MM.1S (cell line): ENCODE measurements at regions not wholly inside any gene's neighbourhood (a gene's known extent, or its start where the extent isn't known, plus 50 kb on each side); places are given as distances from the start of the nearest gene placed in this dataset.

Experiments used
- CTCF ChIP-seq: fragments of 300-600 bp; sonication (generic); IDR thresholded peaks from 2 replicates; pipeline ENCODE4 v1.5.1; 2016; ENCODE audit warnings: antibody characterized with exemption, low read length, mixed read lengths
- EZH2 ChIP-seq: fragments of 300-600 bp; sonication (generic); optimal IDR thresholded peaks from 2 replicates; pipeline ENCODE3; 2017; ENCODE audit warnings: low read depth, mild to moderate bottlenecking, antibody characterized with exemption, low read length, mixed read lengths

GRCh38 chr3:8237893-8238292, 263.7 kb upstream of the LMCD1 start:
- no peak for TF ChIP-seq CTCF
- no peak for TF ChIP-seq EZH2
